ENCODE measurements at regions not wholly inside any gene's neighbourhood (a gene's known extent, or its start where the extent isn't known, plus 50 kb on each side); places are given as distances from the start of the nearest gene placed in this dataset.
A peak's percentile ranks its signal among the peaks of the same experiment; 100 is the strongest.
"Not testable (repeated sequence)": the region's sequence is repeated elsewhere in the genome, so short reads cannot be mapped to it uniquely, and the experiment has no call there.

DNA sequence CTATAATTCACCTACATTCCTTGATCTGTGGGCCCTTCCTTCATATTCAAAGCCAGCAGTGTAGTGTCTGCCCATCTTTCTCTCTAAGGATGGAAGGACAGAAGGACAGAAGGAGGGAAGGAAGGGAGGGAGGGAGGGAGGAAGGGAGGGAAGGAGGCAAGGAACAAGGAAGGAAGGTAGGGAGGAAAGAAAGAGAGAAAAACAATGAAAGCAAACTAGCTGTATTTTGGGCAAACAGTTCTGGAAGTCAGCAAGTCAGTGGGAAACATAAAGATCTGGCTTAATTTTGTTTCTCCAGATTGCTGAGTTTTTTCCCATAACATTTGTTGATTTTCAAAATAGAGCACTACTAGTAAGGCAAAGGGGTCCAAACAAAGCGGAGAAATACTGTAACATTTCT is 555.2 kb upstream of the EPHA5 start:
- no peak for DNase-seq

DNA sequence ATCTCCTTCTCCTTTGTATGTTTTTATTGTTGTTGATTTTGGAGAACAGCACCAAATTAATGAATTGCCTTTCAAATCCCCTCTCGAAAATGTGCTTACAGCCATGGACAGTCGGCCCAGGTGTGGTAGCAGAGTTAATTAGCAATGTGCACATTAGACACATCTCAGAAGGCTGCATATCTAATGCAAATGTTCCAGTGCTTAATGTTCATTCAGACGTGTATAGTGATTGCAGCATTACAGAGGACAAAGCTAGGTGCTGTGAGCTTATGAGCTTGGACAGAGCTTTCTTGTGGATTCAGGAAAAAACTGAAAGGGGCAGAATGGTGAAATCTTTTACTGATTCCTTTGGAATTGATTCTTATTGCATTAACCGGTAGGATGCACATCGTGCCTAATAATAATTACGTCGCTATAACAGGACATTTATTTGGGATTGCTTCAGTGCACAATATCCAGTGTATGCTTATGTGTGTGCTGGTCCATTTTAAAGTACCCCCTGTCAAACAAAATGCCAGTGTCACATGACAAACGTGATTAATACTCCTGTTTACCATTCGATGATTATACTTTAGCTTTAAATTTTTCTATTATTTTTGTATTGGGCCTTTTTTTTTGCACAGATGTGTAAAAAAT is 552.9 kb upstream of the EPHA5 start:
- peak; percentile 3 for DNase-seq

DNA sequence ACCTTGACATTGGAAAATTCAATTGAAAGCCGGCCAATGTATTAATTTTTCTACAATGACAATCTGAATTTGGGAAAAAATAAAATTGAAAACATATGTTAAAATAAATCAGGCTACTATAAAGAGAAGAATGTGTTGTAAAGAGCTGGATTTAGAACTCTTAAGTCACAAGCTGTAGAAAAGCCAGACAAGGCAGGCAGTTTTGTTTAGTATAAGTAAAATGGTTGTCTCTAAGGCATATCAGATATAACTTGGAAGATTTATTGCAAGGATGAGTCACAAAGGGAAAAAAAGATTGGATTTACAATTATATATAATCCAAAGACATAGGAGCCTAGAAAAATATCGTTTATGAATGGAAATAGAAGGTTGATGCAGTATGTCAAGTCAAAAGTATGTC is 549.1 kb upstream of the EPHA5 start:
- no peak for DNase-seq

DNA sequence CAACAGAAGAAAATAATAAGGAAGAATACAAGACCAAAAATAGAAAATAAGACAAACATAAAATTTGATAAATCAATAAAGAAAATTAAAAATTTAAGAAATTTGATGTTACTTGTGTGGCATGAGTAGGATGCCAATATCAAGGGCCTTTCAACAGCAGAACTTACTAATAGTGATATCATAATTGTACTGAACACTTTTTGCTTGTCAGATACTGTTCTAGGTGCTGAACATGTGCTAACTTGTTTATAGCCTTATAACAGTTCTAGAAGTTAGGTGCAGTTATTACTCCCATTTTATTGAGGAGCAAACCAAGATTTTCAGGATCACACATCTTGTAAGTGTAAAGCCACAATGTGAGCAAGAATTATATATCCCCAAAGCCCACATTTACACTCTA is 546.0 kb upstream of the EPHA5 start:
- no peak for DNase-seq

DNA sequence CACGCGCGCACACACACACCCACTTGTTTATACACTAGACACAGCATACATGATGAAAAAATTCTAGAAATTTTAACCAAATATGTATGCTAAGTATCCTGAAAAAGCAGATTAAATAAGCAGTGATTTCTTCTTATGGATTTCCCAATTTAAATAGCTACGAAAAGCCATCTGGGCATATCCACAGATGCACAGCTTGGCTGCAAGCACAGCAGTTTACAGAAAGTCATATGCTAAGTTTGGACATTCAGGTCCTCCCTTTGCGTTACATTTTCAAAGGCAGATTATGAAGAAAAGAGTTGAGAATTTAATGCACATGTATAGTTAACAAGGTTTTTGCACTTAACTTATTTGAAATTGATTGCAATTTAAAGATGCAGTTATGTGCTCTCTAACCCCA is 542.2 kb upstream of the EPHA5 start:
- DNase-seq, result no peak

DNA sequence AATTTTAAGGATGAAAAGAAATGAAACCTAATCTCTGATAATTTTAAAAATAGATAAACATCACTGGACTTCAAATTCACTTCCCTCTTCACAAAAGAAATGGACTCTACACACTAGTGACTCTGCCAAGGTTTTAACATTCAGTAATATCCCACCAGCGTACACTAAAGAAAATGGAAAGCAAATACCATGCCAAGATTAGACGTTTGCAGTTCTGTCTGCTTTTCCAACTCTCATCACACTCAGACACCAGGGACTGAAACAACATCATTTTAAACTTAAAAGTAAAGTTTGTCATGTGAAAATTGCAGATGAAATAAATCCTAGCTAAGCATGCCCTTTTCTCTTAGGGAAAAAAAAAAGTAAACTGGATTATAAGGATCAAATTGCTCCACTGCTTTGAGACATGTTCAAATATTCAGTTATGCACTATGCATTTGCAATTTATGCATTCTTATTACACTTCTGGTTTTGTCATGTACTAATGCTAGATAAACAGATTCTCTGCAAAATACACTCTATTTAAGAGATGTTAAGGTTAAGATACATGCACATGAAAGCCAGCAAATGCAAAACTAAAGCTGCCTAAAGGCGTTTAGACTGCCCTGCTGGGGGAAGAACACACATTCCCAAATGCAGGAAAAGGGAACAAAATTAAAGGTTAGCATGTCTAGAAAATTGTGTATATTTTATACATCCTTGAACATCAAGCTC is 534.4 kb upstream of the EPHA5 start:
- no peak for DNase-seq

DNA sequence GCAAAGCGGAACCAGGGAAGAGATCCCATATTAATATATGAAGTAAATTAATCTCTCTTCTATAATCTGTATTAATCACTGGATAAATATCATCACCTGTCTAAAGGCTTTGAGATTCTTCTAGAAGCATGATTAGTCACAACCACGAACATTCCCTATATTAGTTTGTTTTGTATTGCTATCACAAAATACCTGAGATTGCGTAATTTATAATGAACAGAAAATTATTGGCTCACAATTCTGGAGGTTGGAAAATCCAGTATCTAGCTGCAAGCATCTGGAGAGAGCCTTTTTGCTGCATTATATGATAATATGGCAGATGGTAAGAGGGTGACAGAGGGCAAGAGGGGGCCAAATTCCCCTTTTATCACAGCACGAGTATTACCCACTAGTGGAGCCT is 532.6 kb upstream of the EPHA5 start:
- DNase-seq, result no peak

DNA sequence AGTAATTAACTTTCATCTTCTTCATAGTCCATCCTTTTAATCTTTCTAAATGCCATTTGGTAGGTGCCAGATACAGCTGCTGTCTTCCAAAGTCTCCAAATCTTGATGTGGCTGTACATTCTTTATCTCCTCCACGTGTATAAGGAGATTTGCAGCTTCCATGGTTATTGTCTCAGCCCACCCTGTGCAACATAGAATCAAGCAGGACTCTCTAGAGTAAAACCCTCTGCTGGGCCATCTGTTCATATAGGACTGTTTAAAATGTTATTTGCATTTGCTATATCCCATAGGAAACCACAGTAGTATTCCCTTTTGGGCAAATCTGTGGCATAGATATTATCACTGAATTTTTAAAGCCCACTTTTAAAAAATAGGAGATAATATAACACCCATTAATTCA is 527.2 kb upstream of the EPHA5 start:
- DNase-seq, result no peak

DNA sequence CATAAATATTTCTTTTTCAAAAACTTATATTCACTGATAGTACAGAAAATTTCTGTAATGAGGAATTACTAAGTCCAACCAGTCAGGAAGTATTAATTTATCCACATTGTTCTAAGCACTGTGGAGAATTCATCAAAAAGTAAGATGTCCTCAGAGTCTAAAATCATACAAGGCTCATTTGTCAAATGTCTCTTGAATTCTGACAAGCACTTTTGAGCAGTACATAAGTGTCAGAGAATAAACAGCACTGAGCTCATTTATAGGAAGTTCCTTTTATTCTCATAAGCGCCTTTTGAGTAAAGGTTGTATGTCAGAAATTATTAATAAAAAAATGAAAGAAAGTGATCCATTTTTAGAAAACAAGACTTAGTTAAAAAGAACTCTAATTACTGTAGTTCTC is 523.2 kb upstream of the EPHA5 start:
- DNase-seq, result no peak

DNA sequence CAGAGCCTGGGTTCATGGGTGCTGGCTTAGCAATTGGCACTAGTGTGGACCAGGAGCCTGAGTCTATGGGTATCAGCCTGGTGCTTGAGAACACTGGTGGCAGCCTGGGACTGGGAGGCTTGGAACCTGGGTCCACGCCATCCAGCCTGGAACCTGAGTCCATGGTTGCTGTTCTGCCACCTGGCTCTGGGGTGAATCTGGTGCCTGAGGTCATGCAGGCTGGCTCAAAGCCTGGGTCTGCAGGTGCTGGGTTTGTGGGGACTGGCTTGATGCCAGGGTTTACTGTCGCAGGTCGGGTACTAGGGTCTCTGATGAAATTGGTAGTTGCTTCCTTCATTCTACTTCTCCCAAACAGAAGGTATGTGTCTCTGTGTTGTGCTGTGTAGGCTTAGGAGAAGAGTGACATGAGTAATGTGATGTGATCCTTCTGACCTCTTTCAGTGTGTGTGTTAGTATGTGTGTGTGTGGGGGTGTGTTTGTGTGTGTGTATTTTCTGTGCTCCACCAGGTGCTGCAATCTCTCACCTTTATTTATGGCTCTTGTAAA is 517.0 kb upstream of the EPHA5 start:
- DNase-seq, result peak; percentile 9

DNA sequence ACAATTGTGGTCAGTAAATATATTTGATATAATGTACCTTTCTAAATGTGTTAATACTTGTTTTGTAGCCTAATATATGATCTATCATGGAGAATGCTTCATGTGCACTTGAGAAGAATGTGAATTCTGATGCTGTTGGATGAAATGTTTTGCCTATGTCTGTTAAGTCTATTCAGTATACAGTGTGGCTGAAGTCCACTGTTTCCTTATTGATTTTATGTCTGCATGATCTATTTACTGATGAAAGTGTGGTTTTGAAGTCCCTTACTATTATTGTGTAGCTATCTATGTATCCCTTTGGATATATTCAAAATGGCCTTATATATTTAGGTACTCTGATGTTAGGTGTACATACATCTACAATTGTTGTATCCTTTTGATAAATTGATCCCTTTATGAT is 515.8 kb upstream of the EPHA5 start:
- no peak for DNase-seq

DNA sequence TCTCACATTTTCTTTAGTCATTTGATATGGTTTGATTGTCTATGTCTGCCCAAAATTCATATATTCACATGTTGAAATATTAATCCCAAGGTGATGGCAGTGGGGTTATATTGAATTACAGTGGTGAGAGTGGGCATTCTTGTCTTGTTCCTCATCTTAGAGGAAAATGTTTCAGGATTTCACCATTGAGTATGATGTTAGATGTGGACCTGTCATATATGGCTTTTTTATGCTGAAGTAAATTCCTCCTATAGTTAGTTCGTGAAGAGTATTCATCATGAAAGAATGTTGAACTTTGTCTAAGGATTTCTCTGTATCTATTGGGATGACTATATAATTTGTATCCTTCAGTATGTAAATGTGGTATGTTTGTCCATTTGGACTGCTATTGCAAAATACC is 512.3 kb upstream of the EPHA5 start:
- DNase-seq, result no peak

DNA sequence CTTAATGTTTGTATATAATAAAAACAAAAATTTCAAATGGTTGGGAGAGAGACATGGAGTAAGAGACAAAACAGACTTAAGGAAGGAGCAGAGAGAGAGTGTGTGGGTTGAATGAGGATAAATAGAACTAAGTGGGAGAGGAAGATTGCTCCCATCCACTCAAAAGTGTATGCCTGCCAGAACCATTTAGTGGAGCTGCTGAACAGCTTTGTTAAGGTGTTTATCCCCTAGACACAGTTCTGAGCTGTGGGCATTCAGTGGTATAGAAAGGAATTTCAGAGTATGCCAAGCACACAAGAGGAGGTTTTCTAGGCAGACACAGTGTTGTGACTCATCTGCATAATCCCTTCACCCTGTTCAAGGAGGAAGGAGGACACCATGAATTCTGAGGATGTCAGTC is 508.6 kb upstream of the EPHA5 start:
- no peak for DNase-seq

DNA sequence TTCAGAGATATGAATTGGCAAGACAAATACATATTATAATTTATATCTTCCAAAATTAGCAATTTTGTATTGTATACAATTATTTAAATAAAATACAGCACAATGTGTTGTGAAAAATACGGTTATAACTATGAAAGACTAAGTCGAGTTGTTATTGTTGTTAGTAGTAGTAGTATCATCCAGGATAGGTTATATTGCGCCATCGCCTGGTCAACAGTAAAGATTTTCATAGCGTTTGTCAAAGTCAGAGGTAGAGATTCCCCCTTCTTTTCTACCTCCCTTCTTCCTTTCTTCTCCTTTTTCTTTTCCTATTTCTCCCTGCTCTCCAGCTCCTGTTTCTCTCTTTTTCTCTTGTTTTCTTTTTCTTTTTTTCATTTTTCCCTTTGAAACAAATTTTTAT is 499.1 kb upstream of the EPHA5 start:
- DNase-seq, result no peak

DNA sequence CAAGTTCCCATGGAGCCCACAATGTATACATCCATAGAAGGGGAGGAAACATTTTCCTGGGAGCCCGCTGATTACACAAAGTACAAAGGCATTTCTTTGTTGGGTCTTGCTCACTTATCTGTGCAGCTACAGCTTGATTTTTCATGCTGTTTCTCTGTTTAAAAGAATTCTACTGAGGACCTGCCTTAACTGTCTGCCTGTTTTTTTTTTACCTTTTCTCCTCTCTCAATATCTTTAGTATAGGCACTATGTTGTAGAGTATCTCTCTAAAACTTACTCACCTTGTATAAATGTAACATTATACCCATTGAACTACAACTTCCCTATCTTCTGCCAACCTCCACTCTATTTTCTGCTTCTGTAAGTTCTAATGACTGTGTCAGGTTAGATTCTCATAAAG is 494.6 kb upstream of the EPHA5 start:
- no peak for DNase-seq

DNA sequence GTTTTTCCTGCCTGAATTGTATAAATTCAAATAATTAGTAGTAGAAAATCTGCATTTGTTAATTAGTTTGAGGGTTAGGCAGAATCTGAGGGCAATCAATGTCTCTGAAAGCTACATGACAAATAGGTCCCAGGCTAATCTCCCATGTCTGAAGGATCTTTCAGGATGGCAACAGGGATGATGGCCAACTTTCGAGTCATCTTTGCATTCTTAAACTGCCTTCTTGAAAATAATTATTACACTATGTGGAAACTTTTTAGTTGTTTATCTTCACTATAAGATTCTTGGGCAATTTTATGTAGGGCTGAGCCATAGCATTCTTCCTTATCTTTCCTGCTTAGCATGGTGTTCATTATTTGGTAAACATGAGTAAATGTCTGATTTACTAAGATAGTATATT is 490.3 kb upstream of the EPHA5 start:
- no peak for DNase-seq

DNA sequence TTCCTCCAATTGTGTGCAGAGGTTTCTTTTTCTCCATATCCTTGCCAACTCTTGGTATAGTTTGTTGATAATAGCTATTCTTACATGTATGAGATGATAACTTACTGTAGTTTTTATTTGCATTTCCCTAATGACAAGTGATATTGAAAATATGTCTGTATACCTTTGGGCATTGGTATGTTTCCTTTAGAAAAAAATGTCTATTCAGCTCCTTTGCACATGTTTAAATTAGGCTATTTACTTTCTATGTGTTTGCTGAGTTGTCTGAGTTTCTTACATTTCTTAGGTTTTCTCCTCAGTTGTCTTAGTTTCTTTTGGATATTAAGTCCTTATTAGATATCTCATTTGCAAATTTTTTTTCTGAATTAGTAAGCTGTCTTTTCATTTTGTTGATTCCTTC is 487.3 kb upstream of the EPHA5 start:
- no peak for DNase-seq

DNA sequence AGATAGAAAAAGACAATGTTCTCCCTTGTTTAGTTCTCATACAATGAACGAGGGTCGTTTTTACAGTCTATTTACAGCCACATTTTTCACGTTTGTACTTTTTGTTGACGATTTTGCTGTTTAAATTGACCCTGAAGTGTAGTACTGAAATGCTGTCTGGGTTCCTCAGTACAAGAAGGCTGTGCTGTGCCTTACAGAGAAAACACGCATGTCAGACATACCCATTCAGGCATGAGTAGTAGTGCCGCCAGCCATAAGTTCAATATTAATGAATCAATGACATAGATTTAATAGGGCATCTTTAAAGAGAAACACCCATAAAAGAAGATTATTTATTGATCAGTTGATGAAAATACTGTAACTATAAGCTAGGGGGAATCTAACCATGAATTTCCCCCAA is 459.8 kb upstream of the EPHA5 start:
- DNase-seq, result no peak

DNA sequence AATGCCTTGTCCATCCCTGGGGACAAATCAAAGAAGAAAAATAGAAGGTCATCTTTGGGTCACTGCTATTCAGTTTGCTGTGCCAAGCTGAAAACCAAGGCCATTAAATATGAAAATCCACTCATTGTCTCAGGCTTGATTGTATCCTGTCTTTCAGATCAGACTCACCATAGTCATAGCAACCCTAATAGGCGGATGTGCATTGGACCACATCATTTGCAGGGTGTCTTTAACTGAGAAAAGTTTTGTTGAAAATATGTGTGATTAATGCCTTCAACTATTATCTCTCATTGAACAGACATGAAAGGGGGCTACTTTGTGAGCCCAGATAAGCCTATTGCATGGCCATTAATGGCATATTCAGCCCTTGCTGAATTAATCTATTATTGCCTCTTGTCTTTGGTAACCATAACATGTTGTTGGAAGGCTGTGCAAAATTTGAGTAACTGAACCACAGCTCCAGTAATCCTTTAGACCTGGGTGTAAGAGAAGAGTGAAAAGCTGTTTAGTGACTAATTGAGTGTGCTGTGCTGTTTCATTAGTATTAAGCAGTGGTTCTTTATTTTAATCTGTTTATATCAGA is 453.6 kb upstream of the EPHA5 start:
- DNase-seq, result no peak

DNA sequence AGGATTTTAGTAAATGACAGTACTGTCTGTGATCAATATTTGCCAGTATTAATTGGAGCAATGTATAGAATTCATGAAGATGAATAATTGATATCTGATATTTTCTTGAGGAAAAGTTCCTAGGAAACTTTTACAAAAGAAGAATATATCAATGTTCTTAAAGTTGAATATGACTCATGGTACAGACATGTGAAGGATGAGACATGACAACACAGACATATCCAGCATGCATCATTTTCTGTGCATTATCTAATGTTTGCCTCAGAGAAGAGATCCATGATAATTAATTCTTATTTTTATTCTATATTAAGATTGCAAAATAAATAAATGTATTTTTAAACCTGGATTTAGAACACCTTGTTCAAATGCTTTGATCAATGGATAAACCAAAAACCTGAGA is 452.9 kb upstream of the EPHA5 start:
- DNase-seq, result no peak

DNA sequence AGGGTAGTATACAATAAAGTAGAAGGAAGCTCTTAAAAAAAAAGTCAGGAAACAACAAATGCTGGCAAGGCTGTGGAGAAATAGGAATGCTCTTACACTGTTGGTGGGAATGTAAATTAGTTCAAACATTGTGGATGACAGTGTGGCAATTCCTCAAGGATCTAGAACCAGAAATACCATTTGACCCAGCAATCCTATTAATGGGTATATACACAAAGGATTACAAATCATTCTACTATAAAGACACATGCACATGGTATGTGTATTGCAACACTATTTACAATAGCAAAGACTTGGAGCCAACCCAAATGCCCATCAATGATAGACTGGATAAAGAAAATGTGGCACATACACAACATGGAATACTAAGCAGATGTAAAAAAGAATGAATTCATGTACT is 444.9 kb upstream of the EPHA5 start:
- DNase-seq, result not testable (repeated sequence)

DNA sequence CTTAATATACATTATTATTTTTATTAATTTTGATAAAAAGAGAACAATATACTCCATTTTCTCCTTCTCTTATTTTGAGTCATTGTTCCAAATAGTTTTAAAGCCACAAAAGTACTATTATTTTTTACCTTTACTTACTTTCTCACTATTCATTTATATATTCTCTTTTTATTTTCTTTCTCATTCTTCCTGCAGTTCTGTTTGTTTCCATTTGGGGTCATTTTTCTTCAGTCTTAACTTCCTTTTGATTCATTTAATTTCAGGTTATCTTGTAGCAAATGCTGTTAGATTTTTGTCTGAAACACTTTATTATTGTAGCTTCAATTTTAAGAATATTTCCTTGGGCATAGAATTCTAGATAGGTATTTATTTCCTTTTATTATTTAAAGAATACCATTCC is 438.6 kb upstream of the EPHA5 start:
- no peak for DNase-seq

DNA sequence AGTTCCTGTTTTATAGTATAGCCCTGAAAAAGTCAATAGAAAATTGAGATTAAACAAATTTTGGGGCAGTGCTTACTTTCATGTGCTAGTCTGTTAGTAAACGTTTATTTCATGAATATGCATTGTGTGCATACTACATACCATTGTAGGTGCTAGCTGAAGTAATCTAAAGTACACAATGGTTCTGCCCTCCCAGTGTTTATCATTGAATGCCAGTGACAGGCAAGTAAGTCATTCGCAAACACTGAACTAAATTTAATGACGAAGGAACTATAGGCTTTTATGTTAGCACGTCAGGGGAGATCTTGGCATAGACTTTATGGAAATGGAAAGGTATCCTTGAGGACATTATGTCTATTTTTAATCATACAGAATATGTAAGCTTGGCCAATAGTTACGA is 426.9 kb upstream of the EPHA5 start:
- no peak for DNase-seq

DNA sequence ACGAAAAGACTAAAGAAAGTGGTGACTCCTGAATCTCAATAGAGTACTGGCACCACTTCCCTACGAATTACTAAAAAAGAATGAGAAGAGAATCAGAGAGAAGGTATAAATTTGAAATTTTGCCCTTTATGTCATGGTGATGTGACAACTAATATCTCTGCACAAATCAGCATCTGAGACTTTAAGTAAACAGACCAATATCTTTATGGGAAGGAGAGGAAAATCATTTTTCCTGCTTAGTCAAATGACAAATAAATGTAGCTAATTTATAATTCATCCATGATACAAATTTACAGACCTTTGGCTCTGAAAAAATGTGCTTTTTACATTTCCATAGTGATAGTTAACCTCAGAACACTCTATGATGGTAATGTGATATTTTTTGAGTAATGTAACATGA is 424.8 kb upstream of the EPHA5 start:
- DNase-seq, result no peak

DNA sequence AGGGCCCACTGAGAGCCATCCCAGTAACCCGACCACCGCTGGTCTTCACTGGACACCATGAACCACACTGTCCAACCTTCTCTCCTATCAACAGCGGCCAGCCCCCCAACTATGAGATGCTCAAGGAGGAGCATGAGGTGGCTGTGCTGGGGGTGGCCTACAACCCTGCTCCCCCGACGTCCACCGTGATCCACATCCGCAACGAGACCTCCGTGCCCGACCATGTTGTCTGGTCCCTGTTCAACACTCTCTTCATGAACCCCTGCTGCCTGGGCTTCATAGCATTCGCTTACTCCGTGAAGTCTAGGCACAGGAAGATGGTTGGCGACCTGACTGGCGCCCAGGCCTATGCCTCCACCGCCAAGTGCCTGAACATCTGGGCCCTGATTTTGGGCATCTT is 423.8 kb upstream of the EPHA5 start:
- no peak for DNase-seq
